Tibial nerve (tissue), 4 donors: ENCODE measurements at regions not wholly inside any gene's neighbourhood (a gene's known extent, or its start where the extent isn't known, plus 50 kb on each side); places are given as distances from the start of the nearest gene placed in this dataset.

Source experiments
- EP300 ChIP-seq, 2 donors: sonication (generic); formaldehyde crosslinking; IDR thresholded peaks; one replicate each; pipeline ENCODE4 v1.6.1; 2017; ENCODE audit warnings: antibody characterized with exemption in 2 of 2, mild to moderate bottlenecking in 1 of 2
- POLR2A ChIP-seq, 2 donors: fragments of 450-650 bp; IDR thresholded peaks; one replicate each; pipeline ENCODE4 v1.6.1; 2017; ENCODE audit warnings: antibody characterized with exemption in 2 of 2, mild to moderate bottlenecking in 2 of 2, moderate library complexity in 2 of 2
- TF ChIP-seq, protein P1 (sequence below), 5 experiments: fragments of 200-600 bp in 3 of 5; fragments of 450-650 bp in 2 of 5; sonication (generic) in 3 of 5; IDR thresholded peaks; one replicate each; pipeline ENCODE4 v1.5.1; 2016 to 2019; ENCODE audit warnings: antibody characterized with exemption in 5 of 5, mild to moderate bottlenecking in 3 of 5, moderate library complexity in 2 of 5

DNA sequence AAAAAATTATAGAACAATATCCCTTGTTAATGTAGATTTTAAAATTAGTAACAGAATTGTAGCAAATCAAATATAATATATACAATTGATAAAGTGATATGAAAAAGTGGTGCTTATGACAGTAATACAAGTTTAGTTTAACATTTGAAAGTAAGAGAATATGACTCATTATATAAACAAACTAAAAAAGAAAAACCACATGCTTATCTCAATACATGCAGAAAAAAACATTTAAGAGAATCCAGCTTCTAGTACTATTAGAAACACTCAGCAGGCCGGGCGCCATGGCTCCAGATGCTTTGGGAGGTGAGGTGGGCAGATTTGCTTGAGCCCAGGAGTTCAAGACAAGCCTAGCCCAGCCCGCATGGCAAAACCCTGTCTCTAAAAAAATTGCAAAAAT lies 60.7 kb upstream of the LAMA2 start:
- TF ChIP-seq, protein P1, sequence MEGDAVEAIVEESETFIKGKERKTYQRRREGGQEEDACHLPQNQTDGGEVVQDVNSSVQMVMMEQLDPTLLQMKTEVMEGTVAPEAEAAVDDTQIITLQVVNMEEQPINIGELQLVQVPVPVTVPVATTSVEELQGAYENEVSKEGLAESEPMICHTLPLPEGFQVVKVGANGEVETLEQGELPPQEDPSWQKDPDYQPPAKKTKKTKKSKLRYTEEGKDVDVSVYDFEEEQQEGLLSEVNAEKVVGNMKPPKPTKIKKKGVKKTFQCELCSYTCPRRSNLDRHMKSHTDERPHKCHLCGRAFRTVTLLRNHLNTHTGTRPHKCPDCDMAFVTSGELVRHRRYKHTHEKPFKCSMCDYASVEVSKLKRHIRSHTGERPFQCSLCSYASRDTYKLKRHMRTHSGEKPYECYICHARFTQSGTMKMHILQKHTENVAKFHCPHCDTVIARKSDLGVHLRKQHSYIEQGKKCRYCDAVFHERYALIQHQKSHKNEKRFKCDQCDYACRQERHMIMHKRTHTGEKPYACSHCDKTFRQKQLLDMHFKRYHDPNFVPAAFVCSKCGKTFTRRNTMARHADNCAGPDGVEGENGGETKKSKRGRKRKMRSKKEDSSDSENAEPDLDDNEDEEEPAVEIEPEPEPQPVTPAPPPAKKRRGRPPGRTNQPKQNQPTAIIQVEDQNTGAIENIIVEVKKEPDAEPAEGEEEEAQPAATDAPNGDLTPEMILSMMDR (IDR thresholded peaks at IDR 0.05), result no peak
- TF ChIP-seq POLR2A (IDR thresholded peaks at IDR 0.05), result no peak
- TF ChIP-seq EP300 (IDR thresholded peaks at IDR 0.05), result no peak
